T-helper 1 cell (primary cell): ENCODE measurements at regions not wholly inside any gene's neighbourhood (a gene's known extent, or its start where the extent isn't known, plus 50 kb on each side); places are given as distances from the start of the nearest gene placed in this dataset.

Experiments used
- DNase-seq, 5 donors: peaks; one replicate each; pipeline ENCODE4 v3.0.0-alpha.2; 2012 to 2020

- DNase-seq, result no peak
These were observed 758.5 kb upstream of the ADGRL2 start for GRCh38 chr1:81042225-81042624.

GRCh38 chr1:81034291-81034690, 766.4 kb upstream of the ADGRL2 start:
- DNase-seq, result no peak

- DNase-seq, result no peak
These were observed 767.7 kb upstream of the ADGRL2 start for GRCh38 chr1:81032973-81033425.

GRCh38 chr1:81032374-81032773, 768.4 kb upstream of the ADGRL2 start:
- no peak for DNase-seq

GRCh38 chr1:81030441-81030840, 770.3 kb upstream of the ADGRL2 start:
- no peak for DNase-seq

- no peak for DNase-seq
These were observed 771.5 kb upstream of the ADGRL2 start for GRCh38 chr1:81029266-81029665.

GRCh38 chr1:81023187-81023724, 777.5 kb upstream of the ADGRL2 start:
- DNase-seq, result no peak

GRCh38 chr1:81021134-81021533, 779.6 kb upstream of the ADGRL2 start:
- no peak for DNase-seq

- DNase-seq, result no peak
These were observed 780.2 kb upstream of the ADGRL2 start for GRCh38 chr1:81020506-81020905.

- no peak for DNase-seq
These were observed 790.6 kb upstream of the ADGRL2 start for GRCh38 chr1:81010126-81010525.

- no peak for DNase-seq
These were observed 792.4 kb upstream of the ADGRL2 start for GRCh38 chr1:81008293-81008692.

- DNase-seq, result no peak
These were observed 793.7 kb upstream of the ADGRL2 start for GRCh38 chr1:81007024-81007423.

- no peak for DNase-seq
These were observed 794.2 kb upstream of the ADGRL2 start for GRCh38 chr1:81006502-81006901.

GRCh38 chr1:81004011-81004410, 796.7 kb upstream of the ADGRL2 start:
- DNase-seq, result no peak

- no peak for DNase-seq
These were observed 805.8 kb upstream of the ADGRL2 start for GRCh38 chr1:80994934-80995333.

- DNase-seq, result no peak
These were observed 806.7 kb upstream of the ADGRL2 start for GRCh38 chr1:80994038-80994437.

- DNase-seq, result no peak
These were observed 807.4 kb upstream of the ADGRL2 start for GRCh38 chr1:80993154-80993980.

- DNase-seq, result no peak
These were observed 811.3 kb upstream of the ADGRL2 start for GRCh38 chr1:80989455-80989854.

GRCh38 chr1:80988926-80989325, 811.8 kb upstream of the ADGRL2 start:
- DNase-seq, result no peak

GRCh38 chr1:80987824-80988223, 812.9 kb upstream of the ADGRL2 start:
- DNase-seq, result no peak

- no peak for DNase-seq
These were observed 813.6 kb upstream of the ADGRL2 start for GRCh38 chr1:80987106-80987505.

GRCh38 chr1:80982831-80983230, 817.9 kb upstream of the ADGRL2 start:
- no peak for DNase-seq

GRCh38 chr1:80973101-80973500, 827.6 kb upstream of the ADGRL2 start:
- no peak for DNase-seq

GRCh38 chr1:80966266-80966665, 834.5 kb upstream of the ADGRL2 start:
- no peak for DNase-seq

GRCh38 chr1:80962564-80962963, 838.2 kb upstream of the ADGRL2 start:
- no peak for DNase-seq
